ENCODE measurements at regions not wholly inside any gene's neighbourhood (a gene's known extent, or its start where the extent isn't known, plus 50 kb on each side); places are given as distances from the start of the nearest gene placed in this dataset.

DNA sequence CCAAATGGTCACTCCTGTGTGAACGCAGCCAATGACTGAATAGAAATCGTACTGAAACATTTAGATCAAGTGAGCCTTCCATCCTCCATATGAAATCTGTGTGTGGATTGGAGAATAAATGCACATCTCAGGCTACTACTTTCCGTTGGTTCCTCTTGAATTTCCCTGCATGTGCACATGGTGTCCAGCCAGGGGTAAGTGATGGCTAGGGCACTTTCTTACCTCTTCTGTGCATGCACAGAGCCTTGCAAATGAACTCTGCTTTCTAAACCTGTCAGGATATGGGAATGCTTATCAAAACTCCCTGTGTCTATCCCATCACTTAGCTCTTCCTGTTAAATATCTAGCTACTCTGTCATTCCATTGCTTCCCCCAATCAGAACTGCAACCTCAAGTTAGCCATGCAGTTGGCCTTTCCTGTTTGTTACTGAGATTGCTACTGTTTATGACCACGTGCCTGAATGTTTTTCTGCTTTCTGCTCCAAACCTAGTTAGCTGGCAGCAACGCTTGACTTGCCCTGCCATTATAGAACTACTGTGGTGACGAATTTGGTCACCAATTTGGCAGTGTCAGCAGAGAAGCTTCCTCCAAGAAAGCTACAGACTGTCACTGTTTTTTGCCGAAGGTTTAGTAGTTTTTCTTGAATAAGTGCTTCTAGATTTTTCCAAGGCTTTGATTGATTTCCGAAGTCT is 661.6 kb downstream of the LRRC70 start:
- no peaks in the 10 kb centered on the region for H3K27me3 ChIP-seq (ENCODE audit: control insufficient read depth, insufficient read depth, low read length)
- no peak overlapping the region for H2BK5ac ChIP-seq (ENCODE audit: low read depth, low read length, poor library complexity, severe bottlenecking)
- H3K14ac ChIP-seq (replicated peaks; ENCODE audit: low read depth, low read length) = no peak overlapping the region
- H3K4me1 ChIP-seq (ENCODE audit: control insufficient read depth, insufficient read depth, low read length) = no peaks in the 10 kb centered on the region
- H3K9me3 ChIP-seq (ENCODE audit: control insufficient read depth, insufficient read depth, low read length) = 0 out of 2 replicates have a peak, but pooled peaks cover 2% of the 10 kb centered on the region
- H3K9ac ChIP-seq (ENCODE audit: low read depth, low read length) = no peak overlapping the region
- no peak overlapping the region for H4K5ac ChIP-seq (ENCODE audit: low read depth, low read length)
- H3K4me3 ChIP-seq (ENCODE audit: insufficient read depth, low read depth, low read length) = no peak overlapping the region
- no peak overlapping the region for H3K56ac ChIP-seq (ENCODE audit: extremely low read depth, insufficient read depth, low read length)
- WGBS, 2 experiments (ENCODE audit: extremely low coverage in 2 of 2, insufficient read length in 1 of 2) = 83% methylated on average over 1 of the region's 8 CpGs; no CpG with 5 or more reads in 1 of the 2 experiments
- ChIA-PET CTCF (no interaction called here), POLR2A (ENCODE audit: unreplicated experiment) (no interaction called here)
- no peak overlapping the region for H3K4me2 ChIP-seq (ENCODE audit: low read depth, low read length)
- H3K36me3 ChIP-seq (ENCODE audit: control insufficient read depth, insufficient read depth, low read length) = no peaks in the 10 kb centered on the region
- H2BK20ac ChIP-seq (ENCODE audit: low read depth, low read length) = no peak overlapping the region
- H2AK9ac ChIP-seq (replicated peaks; ENCODE audit: low read depth, low read length, poor library complexity) = no peak overlapping the region
- dilution Hi-C loops (cut with HindIII; ENCODE audit: low sequenced_read_pairs, unreplicated experiment) = no loop called here
- DNase-seq (no peak), ATAC-seq (ENCODE audit: low read depth) (no peak)
- H2AFZ ChIP-seq (replicated peaks; ENCODE audit: low read length, poor library complexity) = no peak overlapping the region
- in situ Hi-C loops (cut with MboI; ENCODE audit: low sequenced_read_pairs) = no loop called here
- no peak overlapping the region for H3K23ac ChIP-seq (ENCODE audit: low read depth, low read length)
- TF ChIP-seq, protein P1, sequence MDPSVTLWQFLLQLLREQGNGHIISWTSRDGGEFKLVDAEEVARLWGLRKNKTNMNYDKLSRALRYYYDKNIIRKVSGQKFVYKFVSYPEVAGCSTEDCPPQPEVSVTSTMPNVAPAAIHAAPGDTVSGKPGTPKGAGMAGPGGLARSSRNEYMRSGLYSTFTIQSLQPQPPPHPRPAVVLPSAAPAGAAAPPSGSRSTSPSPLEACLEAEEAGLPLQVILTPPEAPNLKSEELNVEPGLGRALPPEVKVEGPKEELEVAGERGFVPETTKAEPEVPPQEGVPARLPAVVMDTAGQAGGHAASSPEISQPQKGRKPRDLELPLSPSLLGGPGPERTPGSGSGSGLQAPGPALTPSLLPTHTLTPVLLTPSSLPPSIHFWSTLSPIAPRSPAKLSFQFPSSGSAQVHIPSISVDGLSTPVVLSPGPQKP (IDR thresholded peaks at IDR 0.05; ENCODE audit: borderline replicate concordance, low read depth, low read length) = no peak
- TF ChIP-seq FOS (IDR thresholded peaks at IDR 0.05; ENCODE audit: low read depth, low read length) = no peak
- H3K4ac ChIP-seq (ENCODE audit: low read depth, low read length) = no peak overlapping the region
- no peak overlapping the region for H4K8ac ChIP-seq (ENCODE audit: low read depth in 2 of 2, low read length in 2 of 2)
- no peak overlapping the region for H2BK15ac ChIP-seq (ENCODE audit: low read depth, low read length)
- no peak overlapping the region for H2AK5ac ChIP-seq (ENCODE audit: low read depth, low read length)
- no peak overlapping the region for H4K91ac ChIP-seq (ENCODE audit: insufficient read depth, low read depth, low read length)
- no peaks in the 10 kb centered on the region for H3K9me1 ChIP-seq (ENCODE audit: insufficient read depth, low read length)
- intact Hi-C loops (cut with micrococcal nuclease) = no loop called here
- BruUV-seq (replicated peaks) = no TSS peak
- H3K18ac ChIP-seq (ENCODE audit: low read depth, low read length) = no peak overlapping the region
- no peak overlapping the region for H2BK120ac ChIP-seq (ENCODE audit: low read depth, low read length)
- no peak overlapping the region for H3K27ac ChIP-seq (ENCODE audit: insufficient read depth, low read length)
- H4K20me1 ChIP-seq (ENCODE audit: insufficient read depth, low read length) = no peaks in the 10 kb centered on the region
- H3K79me1 ChIP-seq (ENCODE audit: low read depth in 1 of 2, low read length in 2 of 2) = no peaks in the 10 kb centered on the region

All from IMR-90 (cell line).